DMS 273 (cell line): ENCODE measurements at regions not wholly inside any gene's neighbourhood (a gene's known extent, or its start where the extent isn't known, plus 50 kb on each side); places are given as distances from the start of the nearest gene placed in this dataset.

Experiments
- DNase-seq: peaks from one replicate; lab custom pipeline; 2025; ENCODE audit not compliant: unreplicated experiment; lab: John Stamatoyannopoulos, UW

DNA sequence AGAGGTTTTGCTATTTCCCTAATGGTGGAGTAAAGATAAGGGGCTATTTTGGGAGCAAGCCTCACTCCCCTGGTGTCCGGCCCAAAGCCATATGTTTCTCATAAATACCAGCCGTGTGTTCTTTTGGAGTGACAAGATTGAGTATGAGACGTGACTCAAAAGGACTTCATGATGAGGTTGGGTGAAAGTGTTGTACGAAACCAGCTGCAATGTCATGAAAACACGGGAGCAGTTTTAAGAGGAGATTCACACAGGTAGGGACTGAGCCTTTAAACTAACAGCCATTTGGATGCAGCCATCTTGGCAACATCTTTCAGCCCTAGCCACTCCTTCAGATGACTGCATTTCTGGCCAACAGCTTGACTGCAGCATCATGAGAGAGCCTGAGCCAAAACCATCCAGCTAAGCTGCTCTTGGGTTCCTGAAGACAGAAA, 532.3 kb upstream of the USP24 start:
- peak; percentile 42 for DNase-seq

DNA sequence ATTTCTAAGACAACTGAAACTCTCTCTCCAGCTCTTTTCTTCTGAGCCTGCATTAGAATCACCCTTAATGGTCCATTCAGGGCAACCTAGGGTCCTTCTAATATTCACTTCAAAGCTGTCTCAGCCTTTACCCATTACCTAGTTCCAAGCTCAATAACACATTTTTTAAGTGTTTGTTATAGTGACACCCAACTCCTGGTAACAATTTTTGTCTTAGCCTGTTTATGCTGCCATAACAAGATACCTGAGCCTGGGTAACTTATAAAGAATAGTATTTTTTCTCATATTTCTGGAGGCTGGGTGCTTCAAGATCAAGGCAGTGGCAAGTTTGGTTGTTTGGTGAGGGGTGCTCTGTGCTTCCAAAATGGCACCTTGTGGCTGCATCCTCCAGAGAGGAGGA, 531.5 kb upstream of the USP24 start:
- DNase-seq = no peak

DNA sequence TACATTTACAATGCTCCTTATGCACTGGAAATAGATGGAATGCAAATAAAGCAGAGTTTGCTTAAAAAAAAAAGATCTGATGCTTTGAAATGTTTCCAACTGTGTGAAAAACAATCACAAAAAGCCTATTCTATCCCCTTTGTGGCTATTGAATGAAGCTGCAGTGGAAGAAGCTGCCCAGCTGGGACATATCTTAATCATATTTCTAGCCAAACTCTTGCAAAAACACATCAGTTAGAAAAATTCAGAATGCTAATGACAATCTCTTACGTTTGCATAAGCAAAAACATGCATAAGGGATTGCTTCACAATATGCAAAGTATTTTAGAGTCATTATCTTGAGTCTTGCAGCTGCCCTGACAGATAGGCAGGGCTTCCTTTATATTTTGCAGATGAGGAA, 526.4 kb upstream of the USP24 start:
- no peak for DNase-seq

DNA sequence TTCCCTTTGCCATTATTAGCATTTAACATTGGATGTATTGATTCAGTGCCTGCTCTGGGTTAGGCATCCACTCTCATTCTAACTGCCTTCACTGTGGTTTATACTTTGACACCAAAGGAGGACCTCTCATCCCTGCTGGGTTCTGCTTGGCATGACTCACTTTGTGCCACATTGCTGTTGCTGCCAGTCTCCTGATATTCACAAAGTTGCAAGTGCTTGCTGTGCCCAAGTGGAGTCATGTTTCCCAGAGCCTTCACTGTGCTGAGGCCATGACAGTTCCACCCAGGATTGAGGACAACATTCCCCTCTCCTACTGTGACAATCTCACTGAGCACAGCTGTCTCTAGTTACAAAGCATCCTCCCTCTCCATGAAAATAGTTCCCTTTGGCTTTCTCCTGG, 519.9 kb upstream of the USP24 start:
- DNase-seq = no peak

DNA sequence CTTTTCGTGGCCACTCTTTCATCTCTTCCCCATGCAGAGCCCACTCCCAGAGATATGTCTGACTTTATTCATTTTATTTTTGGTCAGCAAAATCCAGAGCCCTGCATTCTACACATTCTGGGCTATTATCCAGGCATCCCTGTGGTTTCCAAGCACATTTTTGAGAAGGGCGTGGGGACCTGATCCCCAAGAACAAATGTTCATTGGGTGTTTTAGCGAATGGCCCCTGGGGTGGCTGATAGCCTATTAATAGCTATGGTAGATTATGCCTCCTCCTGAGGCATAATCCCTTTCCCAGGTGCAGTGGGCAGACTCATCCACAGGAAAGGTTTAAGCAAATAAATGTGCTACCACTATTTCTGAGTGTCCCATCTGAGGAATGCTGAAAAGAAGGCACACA, 511.8 kb upstream of the USP24 start:
- DNase-seq = no peak

DNA sequence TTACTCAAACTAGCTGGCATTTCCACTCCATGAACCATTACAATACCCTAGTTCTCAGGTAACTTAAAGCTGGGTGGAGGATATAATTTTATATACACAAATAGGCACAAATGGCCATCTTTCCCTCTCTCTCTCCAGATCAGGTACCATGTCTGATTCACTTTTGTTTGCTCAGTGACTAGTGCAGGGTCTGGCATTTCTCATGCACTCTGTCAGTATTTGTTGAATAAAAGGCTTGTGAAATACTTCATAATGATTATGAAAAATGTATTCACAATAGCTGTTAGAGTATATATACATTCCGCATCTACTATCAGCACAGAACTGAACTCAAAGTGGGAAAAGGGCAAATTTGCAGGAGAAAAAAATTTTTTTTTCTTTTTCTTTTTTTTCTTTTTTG, 510.2 kb upstream of the USP24 start:
- DNase-seq = no peak

DNA sequence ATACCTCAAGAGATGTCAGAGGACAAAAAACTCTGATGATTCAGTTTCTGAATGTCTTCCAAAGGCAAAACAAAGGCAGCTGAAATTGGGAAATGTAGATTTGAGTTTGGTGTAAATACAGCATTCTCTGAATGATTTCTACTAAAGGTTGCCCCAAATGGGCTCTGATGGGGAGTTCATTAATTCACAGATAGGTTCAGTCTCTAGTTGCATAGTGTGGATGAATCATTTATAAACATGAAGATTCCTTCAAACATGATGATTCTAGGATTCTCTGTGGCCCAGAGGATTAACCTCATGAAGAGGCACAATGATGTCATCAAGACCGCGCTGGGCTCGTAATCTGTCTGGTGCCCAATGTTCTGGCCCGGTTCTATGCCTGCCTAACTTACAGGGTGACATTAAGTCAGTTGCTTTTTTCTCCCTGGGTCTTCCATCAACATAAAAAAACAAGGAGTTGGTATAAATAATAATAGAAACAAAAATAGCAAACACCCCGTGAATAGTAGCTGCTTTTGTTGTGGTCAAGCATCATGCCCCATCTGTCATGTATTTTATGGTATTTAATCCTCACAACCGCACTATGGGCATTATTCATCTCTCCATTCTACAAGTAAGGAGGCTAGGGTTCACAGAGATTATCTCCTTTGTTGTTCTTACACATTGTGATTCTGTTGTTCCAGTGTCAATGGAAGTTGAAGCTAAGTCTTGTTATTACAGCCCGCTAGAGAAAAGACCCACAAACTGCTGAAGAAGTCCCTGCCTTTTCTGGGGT, 509.6 kb upstream of the USP24 start:
- DNase-seq = no peak

DNA sequence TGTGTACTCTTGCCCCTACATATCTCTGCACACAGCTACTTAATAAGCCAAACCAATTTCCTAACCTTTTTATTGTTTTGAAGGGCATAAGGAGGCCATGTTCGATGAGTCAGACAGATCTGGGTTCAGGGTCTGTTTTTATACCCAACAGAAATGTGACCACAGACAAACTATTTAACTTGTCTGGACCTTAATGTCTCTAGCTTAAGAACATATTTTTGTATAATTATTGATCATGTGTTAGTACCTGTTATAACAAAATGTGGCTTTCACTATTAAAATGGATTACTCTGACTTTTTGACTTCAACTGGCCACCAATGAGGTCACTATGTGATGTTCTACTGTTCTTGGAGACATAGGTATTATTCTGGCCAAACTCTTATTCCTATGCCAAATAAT, 507.8 kb upstream of the USP24 start:
- no peak for DNase-seq

DNA sequence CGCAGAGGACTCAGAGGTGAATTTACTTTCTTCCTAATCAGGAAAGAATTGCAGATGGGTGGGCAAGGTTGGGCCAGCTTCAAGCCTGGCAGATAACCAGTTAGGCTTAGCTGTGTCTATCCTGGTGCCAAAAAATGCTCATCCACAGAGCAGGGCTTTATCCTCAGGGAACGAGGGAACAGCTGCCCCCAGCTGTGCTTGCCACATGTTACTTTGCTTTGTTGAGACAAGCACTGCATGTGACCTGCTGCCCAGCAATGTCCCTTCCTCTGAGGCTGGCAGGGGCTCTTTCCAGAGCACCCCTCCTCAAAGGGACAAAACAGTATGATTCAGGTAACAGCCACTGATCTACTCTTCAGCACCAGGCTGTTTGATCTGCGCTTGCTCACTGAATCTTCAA, 505.1 kb upstream of the USP24 start:
- peak; percentile 54 for DNase-seq

DNA sequence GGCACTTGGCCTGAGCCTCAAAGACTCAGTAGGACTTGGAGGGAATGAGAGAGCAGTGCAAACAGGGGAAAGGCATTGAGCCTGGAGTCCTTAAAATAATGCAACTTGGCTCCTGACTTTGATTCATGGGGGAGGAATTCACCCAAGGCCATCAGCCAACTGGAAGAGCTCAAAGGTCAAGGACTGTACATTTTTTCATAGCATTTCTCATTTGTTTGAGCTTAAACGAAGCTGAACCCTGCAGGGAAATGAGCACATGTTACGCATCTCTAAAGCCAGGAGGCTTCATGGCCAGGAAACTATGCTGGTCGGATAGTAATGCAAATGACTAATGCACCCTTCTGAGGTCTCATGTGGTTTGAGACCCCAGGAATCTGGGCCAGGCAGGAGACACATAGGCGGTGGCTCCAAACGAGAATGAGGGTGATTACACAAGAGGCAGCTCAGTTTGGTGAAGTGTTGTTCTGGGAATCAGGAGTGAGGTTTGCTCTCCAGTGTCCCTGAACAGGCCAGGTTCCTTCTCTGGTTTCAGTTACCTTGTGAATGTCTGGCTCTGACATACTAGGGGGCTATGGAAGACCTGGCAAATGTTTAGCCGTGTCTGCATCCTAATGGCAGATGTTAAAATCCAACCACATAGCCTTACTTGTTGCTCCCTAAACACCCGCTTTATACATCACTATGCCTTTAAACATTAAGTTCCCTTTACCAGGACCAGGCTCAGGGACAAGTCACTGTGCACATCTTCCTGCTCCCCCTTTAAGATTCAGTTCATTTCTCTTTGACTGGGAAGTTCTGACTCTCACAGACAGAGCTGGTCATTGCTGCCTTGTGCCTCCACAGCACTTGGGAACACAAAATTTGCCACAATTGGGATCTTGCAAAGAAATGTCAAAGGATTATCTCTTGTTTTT, 503.9 kb upstream of the USP24 start:
- DNase-seq = no peak

DNA sequence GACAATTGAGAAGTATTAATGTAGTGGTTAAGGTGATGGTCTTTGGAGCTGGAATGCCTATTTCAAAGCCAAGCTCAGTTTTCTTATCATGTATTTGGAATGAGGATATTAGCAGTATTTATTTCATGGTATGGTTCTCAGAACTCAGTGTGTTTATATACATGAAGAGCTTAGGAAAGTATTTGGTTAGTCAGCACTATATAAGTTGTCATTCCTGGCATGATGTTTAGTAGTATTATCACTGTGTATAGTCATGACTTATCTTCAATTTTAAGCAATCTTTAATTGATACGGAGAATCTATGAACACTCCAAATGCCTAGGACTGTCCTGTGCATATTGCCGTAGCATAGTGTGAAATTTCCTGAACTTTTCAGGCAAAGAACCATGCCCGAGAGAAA, 501.9 kb upstream of the USP24 start:
- no peak for DNase-seq

DNA sequence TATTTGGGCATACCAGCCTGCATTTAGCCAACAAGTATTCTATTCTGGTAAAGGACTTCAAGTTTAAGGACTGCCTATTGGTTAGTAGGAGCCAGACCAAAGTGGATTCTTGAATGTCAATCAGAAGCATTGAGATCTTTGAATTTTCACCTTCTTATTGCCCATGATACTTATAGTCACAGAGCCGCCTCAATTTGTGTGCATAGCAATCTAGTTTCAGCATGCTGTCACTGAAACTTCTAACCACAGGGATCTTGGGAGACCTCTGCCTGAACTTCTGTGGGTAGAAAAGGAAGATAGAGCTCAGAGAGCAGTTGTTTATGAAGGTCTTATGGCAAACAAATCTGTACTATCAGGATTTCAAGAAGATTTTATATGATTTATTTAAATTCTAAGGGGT, 501.4 kb upstream of the USP24 start:
- DNase-seq = no peak

DNA sequence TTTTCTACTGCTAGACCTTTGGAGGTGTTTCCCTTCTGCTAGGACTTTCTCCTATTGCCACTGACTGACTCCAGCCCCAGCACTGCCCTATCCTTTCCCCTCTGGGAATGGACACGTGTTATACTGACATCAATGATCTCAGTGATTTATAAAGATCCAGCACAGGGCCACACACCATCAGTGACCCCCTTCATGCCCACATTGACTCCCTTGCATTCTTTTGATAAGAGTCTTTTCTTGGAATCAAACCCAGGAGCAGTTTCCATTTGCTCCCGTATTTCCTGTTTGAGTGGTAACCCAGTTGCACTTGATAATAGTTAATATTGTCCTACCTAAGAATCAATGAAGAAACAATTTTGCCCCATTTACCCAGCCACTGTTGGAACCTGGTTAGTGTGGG, 501.0 kb upstream of the USP24 start:
- no peak for DNase-seq

DNA sequence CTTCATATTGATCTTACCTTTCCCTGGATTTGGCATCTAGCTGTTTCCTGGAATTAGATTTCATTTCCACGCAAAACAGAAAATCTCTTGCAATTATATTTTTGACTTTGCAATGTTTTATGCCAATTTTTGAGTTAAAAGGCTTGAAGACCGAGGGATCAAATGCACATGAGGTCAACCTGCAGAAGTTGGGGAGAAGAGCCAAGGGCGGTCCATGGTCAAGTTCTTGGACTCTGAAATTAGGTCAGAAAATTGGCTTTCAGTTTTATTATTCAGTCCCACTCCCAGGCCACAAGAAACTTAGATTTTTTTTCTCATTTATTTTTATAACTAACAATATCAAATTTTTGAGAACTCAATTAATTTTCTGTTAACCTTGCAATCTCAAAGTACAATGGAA, 499.1 kb upstream of the USP24 start:
- DNase-seq = no peak

DNA sequence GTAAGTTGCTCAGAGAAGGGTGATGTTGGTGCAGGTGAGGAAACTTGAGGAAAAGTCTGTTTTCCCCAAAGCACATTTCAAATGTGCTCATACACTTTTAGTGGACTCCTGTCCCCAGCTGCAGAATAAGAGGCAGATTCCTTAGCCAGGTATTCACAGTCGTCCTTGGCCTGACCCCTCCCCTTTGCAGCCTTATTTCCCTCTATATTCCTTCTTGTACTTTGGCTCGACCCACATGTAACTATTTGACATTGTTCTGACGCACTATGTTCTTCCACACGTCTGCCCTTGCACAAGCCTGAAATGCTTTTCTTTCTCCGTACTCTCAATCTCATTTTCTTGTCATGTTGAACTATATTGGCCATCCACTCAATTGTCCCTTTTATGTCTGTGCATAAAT, 498.4 kb upstream of the USP24 start:
- no peak for DNase-seq

DNA sequence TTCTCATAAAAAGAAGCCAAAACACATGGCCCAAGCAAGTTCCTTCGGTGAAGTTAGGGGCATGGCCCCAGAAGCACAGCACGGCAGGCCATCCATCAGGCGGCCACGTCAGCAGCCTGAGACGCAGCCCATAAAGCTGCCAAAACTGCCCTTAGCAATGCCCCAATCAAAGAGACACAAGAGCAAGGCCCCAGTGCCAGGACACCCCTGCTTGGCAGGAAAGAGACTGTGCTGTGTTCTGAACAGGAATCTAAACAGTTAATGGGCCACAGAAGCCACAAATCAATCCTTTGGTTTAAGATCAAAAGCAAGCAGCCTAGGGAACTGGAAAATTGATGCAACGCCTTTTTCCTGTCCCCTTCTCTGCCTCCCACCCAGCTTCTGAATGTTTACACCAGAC, 497.0 kb upstream of the USP24 start:
- no peak for DNase-seq

DNA sequence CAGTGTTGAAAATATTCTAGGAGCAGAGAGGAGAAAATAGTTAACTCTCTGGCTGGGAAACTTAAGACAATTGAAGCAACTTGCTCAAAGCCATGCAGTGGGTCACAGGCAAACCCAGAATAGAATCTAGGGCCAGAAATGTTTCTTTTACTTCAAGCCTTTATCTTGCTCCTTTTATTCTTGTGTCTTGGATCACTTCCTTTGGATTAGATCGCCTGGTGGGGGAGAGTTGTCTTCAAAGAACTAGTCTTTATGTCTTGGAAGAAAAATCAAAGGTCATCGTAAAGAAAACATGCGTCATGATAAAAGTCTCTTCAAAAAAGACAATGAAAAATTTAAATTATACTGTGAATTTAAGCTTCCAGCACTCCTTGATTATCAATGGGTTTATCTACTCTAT, 493.6 kb upstream of the USP24 start:
- no peak for DNase-seq

DNA sequence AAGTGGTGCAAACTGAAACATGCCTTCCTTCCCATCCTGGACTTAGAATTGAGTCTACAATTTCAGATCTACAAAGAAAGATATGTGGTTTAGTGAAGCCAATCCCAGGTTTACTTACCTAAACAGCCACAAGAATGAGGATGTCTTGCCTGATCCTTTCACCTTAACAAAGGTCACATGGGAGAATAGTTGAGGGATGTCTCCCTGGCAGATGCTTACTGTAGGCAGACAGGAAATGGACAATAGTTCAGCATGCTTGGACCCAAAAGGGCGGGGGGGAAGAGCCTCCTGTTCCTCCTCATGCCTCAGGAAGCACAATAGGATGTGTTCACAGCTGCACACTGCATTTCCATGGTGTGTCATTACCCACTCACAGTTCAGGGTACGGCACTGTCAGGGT, 492.7 kb upstream of the USP24 start:
- no peak for DNase-seq

DNA sequence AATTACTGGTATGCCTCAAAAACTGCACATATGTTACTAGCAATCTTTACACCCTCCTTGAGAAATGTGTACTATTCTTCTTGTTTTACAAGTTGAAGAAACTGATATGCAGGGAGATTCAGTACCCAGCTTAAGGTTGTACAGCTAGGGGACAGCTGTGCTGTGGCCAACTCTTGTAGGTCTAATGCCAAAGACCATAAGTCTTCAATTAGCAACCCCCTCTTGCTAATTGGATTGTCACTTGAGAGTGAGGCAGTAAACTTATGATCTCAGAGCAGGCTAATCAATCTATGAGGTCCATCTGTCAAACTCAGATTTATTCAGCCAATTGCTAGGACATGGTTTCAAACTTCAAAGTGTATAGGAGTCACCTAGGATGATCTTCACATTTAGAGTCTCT, 492.0 kb upstream of the USP24 start:
- DNase-seq = peak; percentile 13

DNA sequence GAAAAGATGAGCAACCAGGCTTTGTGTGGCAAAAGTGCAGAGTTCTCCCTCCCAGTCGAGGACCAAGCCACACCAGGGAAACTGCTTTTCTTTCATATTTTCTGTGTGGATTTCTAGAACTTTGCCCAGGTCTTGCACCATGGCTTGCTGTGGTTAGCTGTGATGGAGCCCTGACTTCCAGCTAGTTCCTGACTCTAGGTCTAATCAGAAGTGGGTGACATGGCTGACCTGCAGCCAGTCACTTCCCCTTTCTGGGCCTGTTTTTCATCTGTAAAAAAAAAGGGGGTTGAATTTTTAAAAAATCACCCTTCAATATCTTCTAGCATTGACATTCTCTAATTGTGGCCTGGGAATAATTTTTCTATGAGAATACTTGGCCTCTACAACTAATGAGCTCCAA, 491.2 kb upstream of the USP24 start:
- no peak for DNase-seq

DNA sequence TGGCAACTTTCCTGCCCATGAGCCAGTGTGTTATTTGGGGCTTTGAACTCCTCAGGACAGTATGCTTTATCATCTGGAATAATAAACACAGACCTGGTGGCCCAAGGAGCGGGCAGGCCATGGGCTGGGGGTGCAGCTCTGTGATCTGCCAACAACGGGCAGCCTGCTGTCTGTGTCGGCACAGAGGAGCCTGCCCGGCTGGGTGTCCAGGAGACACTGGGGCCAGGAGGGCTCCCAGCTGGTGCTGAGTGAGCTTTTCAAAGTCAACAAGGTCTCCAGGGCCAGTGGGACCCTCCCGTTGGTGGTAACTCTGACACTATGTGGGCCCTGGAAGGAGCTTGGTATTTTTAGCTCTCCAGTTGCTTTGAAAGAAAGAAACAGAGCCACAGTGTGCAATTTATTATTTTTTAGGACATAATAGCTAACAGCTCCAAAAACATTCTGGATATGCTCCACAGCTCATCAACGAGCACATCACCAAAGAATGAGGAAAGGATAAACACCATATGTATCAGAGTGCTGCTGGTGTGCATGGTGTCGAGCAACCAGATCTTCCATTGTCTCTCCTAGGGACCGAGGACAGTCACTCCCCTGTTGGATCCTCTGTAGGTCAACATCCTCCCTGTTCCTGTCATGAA, 488.7 kb upstream of the USP24 start:
- DNase-seq = no peak

DNA sequence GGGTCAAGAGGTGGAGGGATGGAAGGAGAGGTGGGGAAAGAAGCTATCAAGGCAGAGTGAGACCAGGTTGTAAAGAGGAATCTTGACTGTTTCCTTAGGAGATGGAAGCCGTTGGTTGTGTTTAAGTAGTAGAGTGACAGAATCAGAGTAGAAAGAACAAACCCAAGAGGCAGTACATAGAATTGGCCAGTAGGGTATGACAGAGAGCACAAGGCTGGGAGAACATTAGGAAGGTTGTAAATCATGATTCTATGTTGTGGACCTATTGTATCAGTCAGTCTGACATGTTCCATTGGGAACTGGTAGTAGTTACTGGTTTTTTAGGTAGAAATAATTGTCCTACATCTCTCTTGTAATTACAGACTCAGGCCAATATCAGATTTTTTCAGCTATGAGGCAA, 486.9 kb upstream of the USP24 start:
- peak; percentile 56 for DNase-seq
